HFFc6 (cell line): ENCODE measurements at regions not wholly inside any gene's neighbourhood (a gene's known extent, or its start where the extent isn't known, plus 50 kb on each side); places are given as distances from the start of the nearest gene placed in this dataset.

Source experiments
- DNase-seq: peaks from one replicate; pipeline ENCODE4 v3.0.0-alpha.2; 2018
- H3K27ac Mint-ChIP-seq: 2 replicates; pipeline ENCODE4 v1.8.0; 2020; ENCODE audit warnings: mild to moderate bottlenecking, mixed read lengths
- H3K27me3 Mint-ChIP-seq: 2 replicates; pipeline ENCODE4 v1.8.0; 2021; ENCODE audit warnings: mild to moderate bottlenecking, moderate library complexity, mixed read lengths; ENCODE audit not compliant: insufficient read depth
- H3K36me3 Mint-ChIP-seq: 2 replicates; pipeline ENCODE4 v1.8.0; 2021; ENCODE audit warnings: low read depth, mixed read lengths
- H3K4me1 Mint-ChIP-seq: 2 replicates; pipeline ENCODE4 v1.8.0; 2020; ENCODE audit warnings: low read depth, mixed read lengths
- H3K4me3 Mint-ChIP-seq: 2 replicates; pipeline ENCODE4 v1.8.0; 2020; ENCODE audit warnings: mild to moderate bottlenecking, moderate library complexity, mixed read lengths
- H3K9me3 Mint-ChIP-seq: 2 replicates; pipeline ENCODE4 v1.8.0; 2020; ENCODE audit warnings: mild to moderate bottlenecking, mixed read lengths
- TF ChIP-seq, protein P1 (sequence below): fragments of 200-600 bp; sonication (generic); IDR thresholded peaks from 2 replicates; pipeline ENCODE4 v1.5.0; 2021; ENCODE audit warnings: antibody characterized with exemption, mild to moderate bottlenecking

DNA sequence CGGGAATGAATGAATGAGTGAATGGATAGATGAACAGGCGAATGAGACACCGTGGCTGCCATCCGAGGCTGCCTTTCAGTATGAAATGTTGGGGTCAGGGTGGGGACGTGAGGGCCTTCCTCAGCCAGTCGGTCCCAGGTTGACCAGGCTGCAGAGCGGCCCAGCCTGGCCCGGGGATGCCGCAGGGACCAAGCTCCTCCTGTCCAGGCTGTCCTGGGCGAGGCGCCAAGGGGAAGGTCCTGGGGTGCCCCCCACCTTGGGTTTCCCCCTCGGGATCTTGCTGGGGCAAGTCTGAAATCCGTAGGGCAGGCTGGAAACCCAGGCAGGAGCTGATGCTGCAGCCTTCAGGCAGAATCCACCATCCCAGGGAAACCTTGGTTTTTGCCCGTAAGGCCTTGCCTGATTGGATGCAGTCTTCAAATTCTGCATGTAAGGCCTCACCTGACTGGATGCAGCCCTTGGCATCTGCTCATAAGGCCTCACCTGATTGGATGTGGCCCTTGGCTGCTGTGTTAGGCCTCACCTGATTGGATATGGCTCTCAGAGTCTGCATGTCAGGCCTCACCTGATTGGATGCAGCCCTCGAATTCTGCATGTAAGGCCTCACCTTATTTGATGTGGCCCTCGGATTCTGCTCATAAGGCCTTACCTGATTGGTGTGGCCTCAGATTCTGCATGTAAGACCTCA lies 61.7 kb upstream of the ZNF469 start:
- H3K27me3 Mint-ChIP-seq, result peaks cover 1% of the 10 kb centered on the region
- H3K27ac Mint-ChIP-seq, result no peak overlapping the region
- peaks cover 11% of the 10 kb centered on the region; the same call in 1 of the 2 replicates for H3K36me3 Mint-ChIP-seq
- H3K9me3 Mint-ChIP-seq, result no peaks in the 10 kb centered on the region
- H3K4me3 Mint-ChIP-seq, result no peak overlapping the region
- no peak for DNase-seq
- peaks cover 15% of the 10 kb centered on the region for H3K4me1 Mint-ChIP-seq
- TF ChIP-seq, protein P1, sequence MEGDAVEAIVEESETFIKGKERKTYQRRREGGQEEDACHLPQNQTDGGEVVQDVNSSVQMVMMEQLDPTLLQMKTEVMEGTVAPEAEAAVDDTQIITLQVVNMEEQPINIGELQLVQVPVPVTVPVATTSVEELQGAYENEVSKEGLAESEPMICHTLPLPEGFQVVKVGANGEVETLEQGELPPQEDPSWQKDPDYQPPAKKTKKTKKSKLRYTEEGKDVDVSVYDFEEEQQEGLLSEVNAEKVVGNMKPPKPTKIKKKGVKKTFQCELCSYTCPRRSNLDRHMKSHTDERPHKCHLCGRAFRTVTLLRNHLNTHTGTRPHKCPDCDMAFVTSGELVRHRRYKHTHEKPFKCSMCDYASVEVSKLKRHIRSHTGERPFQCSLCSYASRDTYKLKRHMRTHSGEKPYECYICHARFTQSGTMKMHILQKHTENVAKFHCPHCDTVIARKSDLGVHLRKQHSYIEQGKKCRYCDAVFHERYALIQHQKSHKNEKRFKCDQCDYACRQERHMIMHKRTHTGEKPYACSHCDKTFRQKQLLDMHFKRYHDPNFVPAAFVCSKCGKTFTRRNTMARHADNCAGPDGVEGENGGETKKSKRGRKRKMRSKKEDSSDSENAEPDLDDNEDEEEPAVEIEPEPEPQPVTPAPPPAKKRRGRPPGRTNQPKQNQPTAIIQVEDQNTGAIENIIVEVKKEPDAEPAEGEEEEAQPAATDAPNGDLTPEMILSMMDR, result no peak

DNA sequence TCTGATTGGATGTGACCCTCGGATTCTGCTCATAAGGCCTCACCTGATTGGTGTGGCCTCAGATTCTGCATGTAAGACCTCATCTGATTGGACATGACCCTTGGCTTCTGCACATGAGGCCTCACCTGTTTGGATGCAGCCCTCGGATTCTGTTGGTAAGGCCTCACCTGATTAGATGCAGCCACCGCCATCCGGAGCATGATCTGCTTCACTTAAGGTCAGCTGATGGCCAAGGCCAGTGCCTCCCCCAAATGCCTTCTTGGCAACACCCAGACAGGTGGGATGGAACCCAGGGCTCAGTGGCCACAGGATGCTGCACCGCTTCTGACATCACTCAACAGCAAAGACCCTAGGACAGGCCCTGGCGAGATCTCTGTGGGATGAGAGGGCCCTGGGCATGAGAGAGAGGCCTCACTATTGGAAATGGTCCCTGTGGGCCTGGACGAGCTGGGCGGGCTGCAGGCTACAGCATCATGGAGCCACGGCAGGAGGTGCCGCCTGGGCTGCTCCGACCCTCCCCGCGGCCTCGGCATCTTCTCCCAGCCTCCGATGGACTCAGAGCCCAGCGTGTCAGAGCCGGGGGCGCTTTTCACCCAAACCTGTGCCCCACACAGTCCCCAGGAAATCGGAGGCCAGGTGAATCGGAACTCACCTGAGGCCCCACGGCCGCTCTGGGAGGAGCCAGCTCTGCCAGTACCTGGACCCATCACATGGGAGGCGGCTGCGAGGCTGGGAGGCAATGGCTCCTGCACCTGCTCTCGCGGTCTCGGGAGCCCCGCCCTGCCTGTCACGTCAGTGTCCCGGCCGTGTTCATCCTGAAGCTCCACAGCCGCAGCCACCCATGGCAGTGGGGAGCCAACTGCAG lies 60.9 kb upstream of the ZNF469 start:
- Mint-ChIP-seq H3K4me1 (peaks cover 13% of the 10 kb centered on the region), H3K27ac (no peak overlapping the region), H3K4me3 (no peak overlapping the region), H3K9me3 (no peaks in the 10 kb centered on the region), H3K27me3 (peaks cover 1% of the 10 kb centered on the region), H3K36me3 (peaks cover 11% of the 10 kb centered on the region; the same call in 1 of the 2 replicates)
- TF ChIP-seq, protein P1, result no peak
- no peak for DNase-seq

DNA sequence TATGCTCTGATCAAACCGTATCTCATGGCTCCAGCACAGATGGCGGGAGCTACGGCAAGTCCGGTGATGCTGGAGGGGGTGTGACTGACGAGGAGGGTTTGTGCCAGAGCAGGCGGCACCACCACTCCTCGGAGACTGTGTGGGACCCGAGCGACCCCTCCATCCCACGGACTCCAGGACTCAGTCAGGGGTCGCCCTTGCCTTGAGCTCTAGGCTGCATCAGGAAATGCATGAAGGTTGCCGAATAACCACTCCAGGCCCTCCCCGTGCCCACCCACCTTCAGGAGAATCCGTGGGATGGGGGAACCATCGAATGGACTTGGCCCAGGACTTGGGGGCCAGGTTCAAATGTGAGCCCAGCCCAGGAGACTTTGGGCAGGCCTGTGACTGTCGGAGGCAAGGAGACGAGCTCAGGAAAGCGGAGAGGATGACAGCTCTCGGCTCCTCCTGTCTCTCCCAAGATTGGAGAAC lies 60.2 kb upstream of the ZNF469 start:
- peaks cover 1% of the 10 kb centered on the region for H3K27me3 Mint-ChIP-seq
- H3K36me3 Mint-ChIP-seq, result peaks cover 9% of the 10 kb centered on the region; the same call in 1 of the 2 replicates
- peaks cover 6% of the 10 kb centered on the region for H3K4me1 Mint-ChIP-seq
- H3K4me3 Mint-ChIP-seq, result no peak overlapping the region
- no peak for DNase-seq
- no peaks in the 10 kb centered on the region for H3K9me3 Mint-ChIP-seq
- TF ChIP-seq, protein P1, result no peak
- no peak overlapping the region for H3K27ac Mint-ChIP-seq

- Mint-ChIP-seq H3K36me3 (peaks cover 7% of the 10 kb centered on the region; the same call in 1 of the 2 replicates), H3K9me3 (no peaks in the 10 kb centered on the region), H3K27ac (no peak overlapping the region), H3K27me3 (peaks cover 1% of the 10 kb centered on the region; the same call in 1 of the 2 replicates), H3K4me1 (peaks cover 1% of the 10 kb centered on the region), H3K4me3 (no peak overlapping the region)
- TF ChIP-seq, protein P1, result no peak
- no peak for DNase-seq
Measured at GRCh38 chr16:88323041-88323440, 59.7 kb upstream of the ZNF469 start.

DNA sequence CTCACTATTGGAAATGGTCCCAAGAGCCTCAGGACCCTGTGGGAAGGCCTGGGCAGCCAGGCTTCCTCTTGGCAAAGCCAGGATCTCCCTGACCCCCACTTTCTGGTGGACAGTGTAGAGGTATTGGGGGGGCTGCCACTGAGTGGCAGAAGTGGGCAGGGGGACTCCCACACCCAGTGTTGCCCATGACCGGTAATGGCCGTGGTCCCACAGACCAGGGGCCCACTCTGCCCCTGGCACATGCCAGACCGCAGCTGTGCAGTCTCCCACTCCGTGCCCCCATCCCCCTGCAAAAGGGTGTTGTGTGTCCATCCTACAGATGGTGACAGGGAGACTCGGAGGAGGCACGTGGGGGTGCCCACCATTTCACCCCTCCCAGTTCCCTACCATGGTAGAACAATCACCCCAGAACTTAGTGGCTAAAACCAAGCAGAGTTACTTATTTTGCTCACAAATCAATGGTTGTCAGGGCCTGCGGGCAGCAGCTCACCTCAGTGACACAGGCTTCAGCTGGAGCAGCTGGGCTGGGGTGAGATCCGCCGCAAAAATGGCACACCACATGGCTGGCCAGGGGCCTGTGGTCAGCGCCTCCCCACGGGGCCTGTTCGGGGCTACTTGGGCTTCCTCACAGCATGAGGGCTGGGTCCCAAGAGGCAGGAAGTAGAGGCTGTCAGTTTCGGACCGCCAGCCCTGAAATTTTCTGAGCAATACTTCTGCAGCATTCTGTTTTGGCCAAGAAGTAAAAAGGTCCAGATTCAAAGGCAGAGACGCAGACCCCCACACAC lies 59.0 kb upstream of the ZNF469 start:
- TF ChIP-seq, protein P1, result no peak
- H3K27ac Mint-ChIP-seq, result no peak overlapping the region
- no peaks in the 10 kb centered on the region for H3K4me1 Mint-ChIP-seq
- DNase-seq, result no peak
- H3K4me3 Mint-ChIP-seq, result no peak overlapping the region
- H3K36me3 Mint-ChIP-seq, result peaks cover 7% of the 10 kb centered on the region; the same call in 1 of the 2 replicates
- H3K9me3 Mint-ChIP-seq, result no peaks in the 10 kb centered on the region
- peaks cover 1% of the 10 kb centered on the region; the same call in 1 of the 2 replicates for H3K27me3 Mint-ChIP-seq
